ENCODE measurements at regions not wholly inside any gene's neighbourhood (a gene's known extent, or its start where the extent isn't known, plus 50 kb on each side); places are given as distances from the start of the nearest gene placed in this dataset.

GRCh38 chrX:733961-734360 lies 103.4 kb downstream of the SHOX start:
- TF ChIP-seq MAFK (IDR thresholded peaks at IDR 0.05; ENCODE audit: low read depth, low read length) (no peak), CTCF (conservative IDR thresholded peaks at IDR 0.05; ENCODE audit: low read depth, low read length) (no peak), POLR2A (IDR thresholded peaks at IDR 0.05; ENCODE audit: low read depth, low read length) (no peak), MAZ (IDR thresholded peaks at IDR 0.05; ENCODE audit: borderline replicate concordance, low read depth, low read length) (no peak), RFX5 (IDR thresholded peaks at IDR 0.05; ENCODE audit: low read depth, low read length) (no peak), USF2 (IDR thresholded peaks at IDR 0.05; ENCODE audit: low read depth, low read length) (no peak)
